ENCODE measurements at regions not wholly inside any gene's neighbourhood (a gene's known extent, or its start where the extent isn't known, plus 50 kb on each side); places are given as distances from the start of the nearest gene placed in this dataset.

- Histone ChIP-seq H3K4me3 (ENCODE audit: low read length, poor library complexity, severe bottlenecking) (no peak overlapping the region), H4K20me1 (ENCODE audit: insufficient read depth, low read length, poor library complexity, severe bottlenecking) (no peaks in the 10 kb centered on the region), H3K9me2 (replicated peaks; ENCODE audit: low read depth, low read length) (no peaks in the 10 kb centered on the region), H3K9ac (ENCODE audit: low read depth, low read length, poor library complexity, severe bottlenecking) (no peak overlapping the region), H3K27me3 (ENCODE audit: insufficient read depth, low read length, poor library complexity, severe bottlenecking) (no peaks in the 10 kb centered on the region), H3F3A (ENCODE audit: low read depth) (no peaks in the 10 kb centered on the region), H3K9me3 (ENCODE audit: insufficient read depth, low read depth, low read length) (no peaks in the 10 kb centered on the region), H3K4me1 (ENCODE audit: insufficient read depth, low read length, poor library complexity, severe bottlenecking) (no peaks in the 10 kb centered on the region), H3K36me3 (ENCODE audit: insufficient read depth, low read length) (no peaks in the 10 kb centered on the region), H3K4me2 (ENCODE audit: low read depth, low read length, poor library complexity, severe bottlenecking) (no peak overlapping the region), H2AFZ (ENCODE audit: low read length) (no peak overlapping the region), H3K79me2 (ENCODE audit: insufficient read depth, low read length) (no peaks in the 10 kb centered on the region)
- TF ChIP-seq EZH2phosphoT487 (IDR thresholded peaks at IDR 0.05; ENCODE audit: borderline replicate concordance) (no peak), CTCF (conservative IDR thresholded peaks at IDR 0.05; ENCODE audit: low read length) (no peak)
These were observed 79.2 kb upstream of the CMKLR1 start for GRCh38 chr12:108418164-108418890.

- H3K9me3 ChIP-seq (ENCODE audit: insufficient read depth, low read depth, low read length): no peaks in the 10 kb centered on the region
- H3K4me1 ChIP-seq (ENCODE audit: insufficient read depth, low read length, poor library complexity, severe bottlenecking): no peaks in the 10 kb centered on the region
These were observed 74.9 kb upstream of the CMKLR1 start for GRCh38 chr12:108414021-108414420.

GRCh38 chr12:108410689-108411088 is 71.6 kb upstream of the CMKLR1 start:
- no peak overlapping the region for H3K4me2 ChIP-seq (ENCODE audit: low read depth, low read length, poor library complexity, severe bottlenecking)

More at GRCh38 chr12:108414021-108414420, 74.9 kb upstream of the CMKLR1 start:
- no peak for TF ChIP-seq CTCF (conservative IDR thresholded peaks at IDR 0.05; ENCODE audit: low read length)
- no peak for TF ChIP-seq EZH2phosphoT487 (IDR thresholded peaks at IDR 0.05; ENCODE audit: borderline replicate concordance)
- H3K9me2 ChIP-seq (replicated peaks; ENCODE audit: low read depth, low read length): no peaks in the 10 kb centered on the region
- H3K4me3 ChIP-seq (ENCODE audit: low read length, poor library complexity, severe bottlenecking): no peak overlapping the region
- H3F3A ChIP-seq (ENCODE audit: low read depth): no peaks in the 10 kb centered on the region
- no peaks in the 10 kb centered on the region for H4K20me1 ChIP-seq (ENCODE audit: insufficient read depth, low read length, poor library complexity, severe bottlenecking)
- no peaks in the 10 kb centered on the region for H3K79me2 ChIP-seq (ENCODE audit: insufficient read depth, low read length)
- no peak overlapping the region for H3K9ac ChIP-seq (ENCODE audit: low read depth, low read length, poor library complexity, severe bottlenecking)
- no peaks in the 10 kb centered on the region for H3K27me3 ChIP-seq (ENCODE audit: insufficient read depth, low read length, poor library complexity, severe bottlenecking)
- H2AFZ ChIP-seq (ENCODE audit: low read length): no peak overlapping the region
- no peaks in the 10 kb centered on the region for H3K36me3 ChIP-seq (ENCODE audit: insufficient read depth, low read length)
- H3K4me2 ChIP-seq (ENCODE audit: low read depth, low read length, poor library complexity, severe bottlenecking): no peak overlapping the region

More at GRCh38 chr12:108410689-108411088, 71.6 kb upstream of the CMKLR1 start:
- no peaks in the 10 kb centered on the region for H3F3A ChIP-seq (ENCODE audit: low read depth)
- no peaks in the 10 kb centered on the region for H3K36me3 ChIP-seq (ENCODE audit: insufficient read depth, low read length)
- no peaks in the 10 kb centered on the region for H3K27me3 ChIP-seq (ENCODE audit: insufficient read depth, low read length, poor library complexity, severe bottlenecking)
- TF ChIP-seq EZH2phosphoT487 (IDR thresholded peaks at IDR 0.05; ENCODE audit: borderline replicate concordance): no peak
- TF ChIP-seq CTCF (conservative IDR thresholded peaks at IDR 0.05; ENCODE audit: low read length): no peak
- H3K79me2 ChIP-seq (ENCODE audit: insufficient read depth, low read length): no peaks in the 10 kb centered on the region
- no peaks in the 10 kb centered on the region for H3K9me2 ChIP-seq (replicated peaks; ENCODE audit: low read depth, low read length)
- no peak overlapping the region for H3K4me3 ChIP-seq (ENCODE audit: low read length, poor library complexity, severe bottlenecking)
- H3K4me1 ChIP-seq (ENCODE audit: insufficient read depth, low read length, poor library complexity, severe bottlenecking): no peaks in the 10 kb centered on the region
- H2AFZ ChIP-seq (ENCODE audit: low read length): no peak overlapping the region
- peaks cover 4% of the 10 kb centered on the region; the same call in 1 of the 2 replicates for H3K9me3 ChIP-seq (ENCODE audit: insufficient read depth, low read depth, low read length)
- H4K20me1 ChIP-seq (ENCODE audit: insufficient read depth, low read length, poor library complexity, severe bottlenecking): no peaks in the 10 kb centered on the region
- H3K9ac ChIP-seq (ENCODE audit: low read depth, low read length, poor library complexity, severe bottlenecking): no peak overlapping the region

All from Loucy (cell line).